DMS53 treated with DMSO at 0.1 percent for 48 hours (cell line): ENCODE measurements at regions not wholly inside any gene's neighbourhood (a gene's known extent, or its start where the extent isn't known, plus 50 kb on each side); places are given as distances from the start of the nearest gene placed in this dataset.

Source experiments
- DNase-seq: peaks from one replicate; lab custom pipeline; 2025; ENCODE audit not compliant: unreplicated experiment; lab: John Stamatoyannopoulos, UW

GRCh38 chr1:243944429-243945160 is 94.6 kb upstream of the AKT3 start:
- DNase-seq, result peak; percentile 48

GRCh38 chr1:243943671-243944428 is 93.8 kb upstream of the AKT3 start:
- no peak for DNase-seq

GRCh38 chr1:243942196-243943150 is 92.4 kb upstream of the AKT3 start:
- no peak for DNase-seq

- no peak for DNase-seq
Measured at GRCh38 chr1:243940451-243940850, 90.4 kb upstream of the AKT3 start.

DNA sequence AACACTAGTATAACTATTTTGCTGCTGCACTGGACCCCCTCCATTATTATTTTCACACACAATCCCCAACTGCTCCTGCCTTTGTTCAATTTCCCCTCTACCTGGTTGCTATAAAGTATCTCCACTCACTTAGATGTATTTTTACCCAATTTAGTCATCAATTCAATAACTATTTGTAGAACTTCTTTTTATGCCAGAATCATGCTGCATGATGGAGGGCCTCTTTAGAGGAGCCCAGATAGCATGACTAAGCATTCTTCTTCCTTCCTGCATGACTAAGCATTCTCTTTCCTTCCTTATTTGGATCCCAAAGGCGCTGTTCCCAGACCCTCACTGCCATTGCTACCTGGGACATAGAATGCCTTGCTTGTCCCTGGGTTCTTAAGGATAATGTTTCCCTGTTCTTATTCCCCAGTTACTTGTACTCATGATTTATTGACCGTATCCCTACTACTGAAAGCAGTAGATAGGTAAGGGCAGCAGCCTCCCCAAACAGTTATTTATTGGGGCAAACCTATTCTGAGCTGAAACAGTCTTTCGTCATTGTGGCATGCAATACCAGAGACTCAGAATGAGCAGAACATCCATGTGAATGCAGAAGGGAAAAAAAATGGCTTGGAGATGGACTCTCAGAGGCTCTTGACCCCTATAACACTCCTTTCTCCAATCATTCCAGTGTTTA is 89.3 kb upstream of the AKT3 start:
- DNase-seq, result peak; percentile 31

- no peak for DNase-seq
Measured at GRCh38 chr1:243938208-243938607, 88.2 kb upstream of the AKT3 start.

DNA sequence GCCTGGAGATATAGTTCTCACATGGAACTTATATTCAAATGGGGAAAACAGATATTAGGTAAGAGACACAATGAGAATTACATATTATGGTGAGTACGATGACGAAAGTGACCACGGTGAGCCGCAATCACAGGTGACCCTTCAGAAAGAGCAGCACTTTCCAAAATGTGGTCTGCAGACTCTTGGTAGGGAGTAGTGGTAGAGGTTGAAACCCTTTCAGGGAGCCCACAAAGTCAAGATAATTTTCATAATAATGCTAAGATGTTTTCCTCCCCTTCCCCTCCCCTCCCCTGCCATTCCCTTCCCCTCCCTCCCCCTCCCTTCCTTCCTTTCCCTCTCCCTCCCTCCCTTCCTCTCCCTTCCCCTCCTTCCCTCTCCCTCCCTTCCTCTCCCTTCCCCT is 83.5 kb upstream of the AKT3 start:
- no peak for DNase-seq

DNA sequence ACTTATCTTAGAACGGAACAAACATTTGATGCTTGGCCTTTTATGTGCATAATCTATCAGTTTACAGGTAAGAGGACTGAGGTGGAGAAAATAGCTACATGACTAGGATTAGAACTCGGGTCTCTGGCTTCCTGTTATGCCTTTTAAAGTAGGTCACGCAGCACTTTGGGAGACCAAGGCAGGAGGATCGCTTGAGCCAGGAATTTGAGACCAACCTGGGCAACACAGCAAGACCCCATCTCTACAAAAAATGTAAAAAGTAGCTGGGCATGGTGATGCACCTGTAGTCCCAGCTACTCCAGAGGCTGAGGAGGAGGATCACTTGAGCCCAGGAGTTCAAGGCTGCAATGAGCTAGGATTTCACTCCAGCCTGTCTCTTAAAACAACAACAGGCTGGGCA is 81.9 kb upstream of the AKT3 start:
- DNase-seq, result no peak

- DNase-seq, result no peak
Measured at GRCh38 chr1:243930822-243931671, 81.0 kb upstream of the AKT3 start.

DNA sequence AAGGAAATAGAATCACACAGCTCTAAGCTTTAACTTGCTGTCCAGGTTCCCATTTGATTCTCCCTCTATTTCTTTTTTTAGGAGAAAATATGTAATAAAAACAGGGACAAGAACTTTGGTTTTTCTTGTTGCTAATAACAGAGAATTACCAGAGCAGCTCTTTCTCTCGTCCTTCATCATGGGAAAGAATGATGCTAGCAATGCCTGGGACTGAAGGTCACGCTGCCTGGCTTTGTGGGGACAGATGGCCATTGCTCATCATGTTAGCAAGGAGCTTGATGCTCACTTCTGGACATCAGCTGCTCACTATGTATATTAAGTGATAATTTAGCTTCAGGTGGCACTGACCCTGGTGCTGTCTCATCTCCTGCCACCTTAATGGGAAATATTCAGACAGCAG is 77.3 kb upstream of the AKT3 start:
- DNase-seq, result no peak

GRCh38 chr1:243926803-243927245 is 76.8 kb upstream of the AKT3 start:
- no peak for DNase-seq

DNA sequence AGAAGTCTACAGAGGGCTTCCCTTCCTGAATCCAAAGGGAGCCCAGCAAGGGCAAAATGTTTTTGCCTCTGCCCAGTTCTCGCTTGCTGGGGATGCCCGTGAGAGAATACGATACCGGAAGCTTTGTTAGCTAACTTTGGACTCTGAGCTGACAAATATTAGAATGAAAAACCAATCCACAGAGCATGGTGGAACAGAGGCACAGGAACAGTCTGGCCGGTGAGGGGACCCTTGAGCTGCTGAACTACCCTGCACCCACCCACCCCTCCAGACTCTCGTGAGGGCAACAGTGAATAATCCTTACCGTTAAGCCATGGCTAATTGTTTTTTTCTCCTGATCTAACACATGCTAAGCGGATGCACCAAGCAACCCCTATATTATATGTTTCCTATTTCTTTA is 76.3 kb upstream of the AKT3 start:
- DNase-seq, result no peak

DNA sequence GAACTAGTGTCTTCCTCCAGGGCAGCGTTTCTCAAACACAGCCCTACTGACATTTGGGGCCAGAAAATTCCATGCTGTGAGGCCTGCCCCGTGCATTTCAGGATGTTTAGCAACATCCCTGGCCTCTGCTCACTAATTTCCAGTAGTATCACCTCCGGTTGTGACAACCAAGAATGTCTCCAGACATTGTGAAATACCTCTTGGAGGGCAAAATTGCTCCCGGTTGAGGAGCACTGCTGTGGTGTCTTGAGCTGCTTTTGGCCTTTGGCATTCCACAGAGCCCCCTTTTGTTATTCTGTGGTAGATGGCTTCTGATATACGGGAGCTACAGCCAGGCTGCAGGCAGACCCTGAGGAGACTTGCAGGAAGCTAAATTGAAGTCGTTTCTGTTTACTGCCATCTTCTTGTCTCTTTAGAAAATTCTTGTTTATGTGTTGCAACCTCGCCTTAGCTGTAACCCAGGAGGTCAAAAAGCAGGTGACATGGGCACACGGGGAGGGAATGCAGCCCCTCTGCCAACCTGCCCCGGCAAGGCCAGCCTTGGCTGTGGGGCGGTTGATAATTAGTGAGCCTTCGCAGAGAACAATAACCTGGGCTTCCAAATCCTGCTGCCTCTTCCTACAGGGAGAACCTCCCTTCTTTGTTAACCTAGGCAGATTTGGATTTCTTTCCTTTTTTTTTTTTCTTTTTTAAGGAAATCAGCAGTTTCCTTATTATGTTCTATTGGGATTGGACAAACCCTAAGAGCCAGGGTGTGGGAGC is 74.7 kb upstream of the AKT3 start:
- no peak for DNase-seq

DNA sequence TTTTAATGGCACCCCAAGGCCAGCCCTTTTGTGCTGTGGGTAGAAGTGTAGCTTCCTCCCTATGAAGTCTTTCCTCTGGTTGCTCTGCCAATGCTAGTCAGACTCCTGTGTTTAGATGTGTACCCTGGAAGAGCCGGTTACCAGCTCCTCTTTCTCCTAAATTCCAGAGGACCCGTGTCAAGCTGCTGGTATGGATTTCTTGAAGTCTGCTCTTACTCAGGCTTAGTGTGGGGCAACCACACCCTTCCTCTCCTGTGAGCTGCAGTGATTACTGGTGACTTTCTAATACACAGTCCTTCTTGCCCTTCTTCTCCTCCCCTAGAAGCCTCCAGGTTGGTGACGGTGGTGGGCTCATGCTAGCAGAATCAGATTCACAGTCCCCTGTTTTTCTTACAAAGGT is 74.1 kb upstream of the AKT3 start:
- no peak for DNase-seq

GRCh38 chr1:243923292-243924171 is 73.5 kb upstream of the AKT3 start:
- DNase-seq, result no peak

DNA sequence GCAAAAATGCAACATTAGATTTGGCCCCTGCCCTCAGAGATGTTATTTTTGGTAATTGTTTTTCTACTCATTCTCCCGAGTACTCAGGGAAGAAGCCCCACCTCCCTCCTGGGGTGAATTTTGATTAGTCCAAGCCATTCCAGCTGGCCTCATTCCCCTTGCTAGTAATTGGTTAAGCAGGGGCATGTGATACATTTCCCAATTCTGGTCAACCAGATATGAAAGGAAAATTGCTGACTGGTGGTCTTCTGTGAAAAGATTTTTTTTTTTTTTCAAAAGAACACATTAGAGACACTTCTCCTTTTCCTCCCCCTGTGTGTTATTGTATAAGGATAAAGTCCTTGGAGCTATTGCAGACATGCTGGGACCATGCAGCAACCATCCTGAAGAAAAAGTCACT is 71.1 kb upstream of the AKT3 start:
- DNase-seq, result no peak

GRCh38 chr1:243917863-243918565 is 68.0 kb upstream of the AKT3 start:
- DNase-seq, result no peak
